ENCODE measurements at regions not wholly inside any gene's neighbourhood (a gene's known extent, or its start where the extent isn't known, plus 50 kb on each side); places are given as distances from the start of the nearest gene placed in this dataset.

GRCh38 chr5:67770431-67771025, 445.0 kb upstream of the PIK3R1 start:
- TF ChIP-seq CTCF (IDR thresholded peaks at IDR 0.05; ENCODE audit: poor library complexity) = no peak
- no peak for TF ChIP-seq EZH2 (IDR thresholded peaks at IDR 0.05; ENCODE audit: borderline replicate concordance)

Data from hepatocyte (in vitro differentiated cells).